Lung (tissue), 11 donors: ENCODE measurements at regions not wholly inside any gene's neighbourhood (a gene's known extent, or its start where the extent isn't known, plus 50 kb on each side); places are given as distances from the start of the nearest gene placed in this dataset.

ENCODE experiments used
- ATAC-seq: fragments of 200-7000 bp; cut with Tn5 transposase; one replicate; pipeline ENCODE4 v1.9.1; 2020; ENCODE audit warnings: moderate number of reproducible peaks; ENCODE audit not compliant: insufficient read depth, low FRiP score
- DNase-seq, 3 donors: peaks; one replicate each; pipeline ENCODE4 v3.0.0-alpha.2; 2013 to 2017
- H3K27ac ChIP-seq, 2 donors: one replicate each; pipeline ENCODE4 v1.5.1; 2013; ENCODE audit warnings: mild to moderate bottlenecking in 2 of 2, moderate library complexity in 2 of 2, control low read depth in 1 of 2, inconsistent platforms in 1 of 2, low read depth in 1 of 2, low read length in 1 of 2
- H3K27me3 ChIP-seq, 3 donors: one replicate each; pipeline ENCODE4 v1.5.1; 2013; ENCODE audit warnings: low read length in 2 of 3; ENCODE audit not compliant: control insufficient read depth in 3 of 3, insufficient read depth in 3 of 3
- H3K36me3 ChIP-seq, 4 donors: one replicate each; pipeline ENCODE4 v1.5.1; 2013; ENCODE audit warnings: low read length in 4 of 4, mild to moderate bottlenecking in 1 of 4, moderate library complexity in 1 of 4; ENCODE audit not compliant: control insufficient read depth in 4 of 4, insufficient read depth in 4 of 4
- H3K4me1 ChIP-seq, 5 donors: one replicate each; pipeline ENCODE4 v1.5.1; 2013; ENCODE audit warnings: low read length in 5 of 5, mild to moderate bottlenecking in 2 of 5, moderate library complexity in 1 of 5; ENCODE audit not compliant: control insufficient read depth in 5 of 5, insufficient read depth in 5 of 5
- H3K4me3 ChIP-seq: one replicate; pipeline ENCODE4 v1.5.1; 2013; ENCODE audit warnings: mild to moderate bottlenecking, control low read depth, moderate library complexity
- H3K9ac ChIP-seq, 2 donors: one replicate each; pipeline ENCODE4 v1.5.1; 2013; ENCODE audit warnings: low read length in 2 of 2, control low read depth in 1 of 2; ENCODE audit not compliant: insufficient read depth in 1 of 2
- H3K9me3 ChIP-seq, 4 donors: one replicate each; pipeline ENCODE4 v1.5.1; 2013; ENCODE audit warnings: low read length in 3 of 4, mild to moderate bottlenecking in 1 of 4, moderate library complexity in 1 of 4; ENCODE audit not compliant: control insufficient read depth in 4 of 4, insufficient read depth in 3 of 4
- CTCF ChIP-seq: IDR thresholded peaks from 2 replicates; pipeline ENCODE4 v1.5.1; 2012; ENCODE audit warnings: mild to moderate bottlenecking; ENCODE audit errors: control extremely low read depth, extremely low read depth
- WGBS, 2 donors: extraction: QIAGEN DNeasy Blood & Tissue Kit; methylation state at CpG; one replicate each; pipeline ENCODE4 v1.1.7; 2013; 5-methylcytosine and 5-hydroxymethylcytosine counted together
- donor health status: control.
- donor health status: control.
- donor health status: Bipolar disorder and iron deficiency.
- donor health status: healthy.
- donor health status: DM: yes; HTN: yes; CAD: no.

GRCh38 chr14:41461380-41461779 lies 145.3 kb upstream of the LRFN5 start:
- H3K27me3 ChIP-seq = no peaks in the 10 kb centered on the region
- ATAC-seq = no peak

GRCh38 chr14:41457393-41457792 lies 149.3 kb upstream of the LRFN5 start:
- ATAC-seq = no peak
- H3K4me1 ChIP-seq = no peaks in the 10 kb centered on the region
- no peak for TF ChIP-seq CTCF

More at GRCh38 chr14:41461380-41461779, 145.3 kb upstream of the LRFN5 start:
- no peak for TF ChIP-seq CTCF
- H3K36me3 ChIP-seq = no peaks in the 10 kb centered on the region
- H3K9me3 ChIP-seq = no peaks in the 10 kb centered on the region
- H3K4me1 ChIP-seq = no peaks in the 10 kb centered on the region
- H3K27ac ChIP-seq = no peak overlapping the region
- DNase-seq = no peak
- H3K9ac ChIP-seq = no peak overlapping the region
- no peak overlapping the region for H3K4me3 ChIP-seq

GRCh38 chr14:41449066-41449465 lies 157.6 kb upstream of the LRFN5 start:
- ATAC-seq (no peak), DNase-seq (no peak)
- H3K9ac ChIP-seq = no peak overlapping the region
- no peaks in the 10 kb centered on the region for H3K4me1 ChIP-seq
- TF ChIP-seq CTCF = no peak
- H3K4me3 ChIP-seq = no peak overlapping the region
- H3K36me3 ChIP-seq = no peaks in the 10 kb centered on the region
- no peaks in the 10 kb centered on the region for H3K9me3 ChIP-seq
- H3K27me3 ChIP-seq = no peaks in the 10 kb centered on the region
- 20 to 25% methylated on average over 3 of the region's 3 CpGs for WGBS, 2 donors
- no peak overlapping the region for H3K27ac ChIP-seq

More at GRCh38 chr14:41457393-41457792, 149.3 kb upstream of the LRFN5 start:
- Histone ChIP-seq H3K9me3 (no peaks in the 10 kb centered on the region), H3K4me3 (no peak overlapping the region), H3K27ac (no peak overlapping the region), H3K27me3 (no peaks in the 10 kb centered on the region), H3K36me3 (no peaks in the 10 kb centered on the region), H3K9ac (no peak overlapping the region)
- 86 to 87% methylated on average over 1 of the region's 1 CpG for WGBS, 2 donors
- no peak for DNase-seq

- H3K4me3 ChIP-seq = no peak overlapping the region
- H3K4me1 ChIP-seq = no peaks in the 10 kb centered on the region
- no peaks in the 10 kb centered on the region for H3K36me3 ChIP-seq
- no peak for TF ChIP-seq CTCF
- H3K27ac ChIP-seq = no peak overlapping the region
- 46 to 57% methylated on average over 2 of the region's 2 CpGs for WGBS, 2 donors
- ATAC-seq (no peak), DNase-seq (no peak)
- no peaks in the 10 kb centered on the region for H3K9me3 ChIP-seq
- H3K9ac ChIP-seq = no peak overlapping the region
- H3K27me3 ChIP-seq = no peaks in the 10 kb centered on the region
Measured at GRCh38 chr14:41446008-41446407, 160.7 kb upstream of the LRFN5 start.
